Endodermal cell (in vitro differentiated cells): ENCODE measurements at regions not wholly inside any gene's neighbourhood (a gene's known extent, or its start where the extent isn't known, plus 50 kb on each side); places are given as distances from the start of the nearest gene placed in this dataset.

ENCODE experiments used
- DNase-seq: peaks from one replicate; pipeline ENCODE4 v3.0.0-alpha.2; 2017
- H3K27ac ChIP-seq: 2 replicates; pipeline ENCODE4 v1.5.1; 2013; ENCODE audit warnings: mild to moderate bottlenecking, low read depth, low read length, moderate library complexity
- H3K27me3 ChIP-seq: 2 replicates; pipeline ENCODE4 v1.6.1; 2013; ENCODE audit warnings: mild to moderate bottlenecking, low read length, moderate library complexity; ENCODE audit not compliant: insufficient read depth, control insufficient read depth, poor library complexity, severe bottlenecking
- H3K36me3 ChIP-seq: 2 replicates; pipeline ENCODE4 v1.7.0; 2013; ENCODE audit warnings: mild to moderate bottlenecking, low read length, moderate library complexity; ENCODE audit not compliant: control insufficient read depth, insufficient read depth
- H3K4me1 ChIP-seq: one replicate; pipeline ENCODE4 v1.7.0; 2013; ENCODE audit warnings: low read length; ENCODE audit not compliant: control insufficient read depth, insufficient read depth
- H3K4me3 ChIP-seq: 2 replicates; pipeline ENCODE4 v1.5.1; 2013; ENCODE audit warnings: mild to moderate bottlenecking, low read length, moderate library complexity
- H3K9ac ChIP-seq: 2 replicates; pipeline ENCODE4 v1.6.1; 2013; ENCODE audit warnings: mild to moderate bottlenecking, low read length, moderate library complexity; ENCODE audit not compliant: poor library complexity, severe bottlenecking; ENCODE audit errors: extremely low read depth
- H3K9me3 ChIP-seq: 2 replicates; pipeline ENCODE4 v1.6.1; 2013; ENCODE audit warnings: mild to moderate bottlenecking, low read length, moderate library complexity; ENCODE audit not compliant: control insufficient read depth
- H3K27ac Mint-ChIP-seq: 2 replicates; pipeline ENCODE4 v1.8.0; 2020; ENCODE audit warnings: mixed read lengths
- H3K27me3 Mint-ChIP-seq: 2 replicates; pipeline ENCODE4 v1.8.0; 2021; ENCODE audit warnings: mild to moderate bottlenecking, mixed read lengths; ENCODE audit not compliant: insufficient read depth
- H3K36me3 Mint-ChIP-seq: 2 replicates; pipeline ENCODE4 v1.8.0; 2020; ENCODE audit warnings: low read depth, mixed read lengths
- H3K4me1 Mint-ChIP-seq: 2 replicates; pipeline ENCODE4 v1.8.0; 2020; ENCODE audit warnings: mixed read lengths
- H3K4me3 Mint-ChIP-seq: 2 replicates; pipeline ENCODE4 v1.8.0; 2020; ENCODE audit warnings: mild to moderate bottlenecking, moderate library complexity, mixed read lengths
- H3K9me3 Mint-ChIP-seq: 2 replicates; pipeline ENCODE4 v1.8.0; 2020; ENCODE audit warnings: mild to moderate bottlenecking, mixed read lengths
- CTCF ChIP-seq: fragments of 200-600 bp; sonication (generic); conservative IDR thresholded peaks from 2 replicates; pipeline ENCODE4 v1.5.0; 2021; ENCODE audit warnings: antibody characterized with exemption, mild to moderate bottlenecking
- WGBS, 2 experiments: methylation state at CpG; one replicate each; pipeline versions ENCODE4 v1.1.5 to v1.1.7; 2013; ENCODE audit warnings: missing lambda C conversion rate in 2 of 2, mixed read lengths in 1 of 2; ENCODE audit not compliant: insufficient coverage in 1 of 2, insufficient read length in 1 of 2; 5-methylcytosine and 5-hydroxymethylcytosine counted together

- Mint-ChIP-seq H3K4me1 (no peaks in the 10 kb centered on the region), H3K36me3 (no peaks in the 10 kb centered on the region), H3K27ac (no peak overlapping the region), H3K9me3 (no peaks in the 10 kb centered on the region), H3K4me3 (no peak overlapping the region), H3K27me3 (no peaks in the 10 kb centered on the region)
- no peaks in the 10 kb centered on the region for H3K36me3 ChIP-seq
- H3K4me3 ChIP-seq: no peak overlapping the region
- no peak for DNase-seq
- H3K27me3 ChIP-seq: no peaks in the 10 kb centered on the region
- 89 to 94% methylated on average over 7 to 14 of the region's 14 CpGs for WGBS, 2 experiments
- no peaks in the 10 kb centered on the region for H3K9me3 ChIP-seq
- H3K4me1 ChIP-seq: no peaks in the 10 kb centered on the region
- no peak overlapping the region for H3K27ac ChIP-seq
- H3K9ac ChIP-seq: no peak overlapping the region
- no peak for TF ChIP-seq CTCF
These were observed 561.8 kb upstream of the MKI67 start for GRCh38 chr10:128687927-128688549.

- H3K27ac Mint-ChIP-seq: no peak overlapping the region
- TF ChIP-seq CTCF: no peak
- Histone ChIP-seq H3K27me3 (no peaks in the 10 kb centered on the region), H3K9me3 (no peaks in the 10 kb centered on the region), H3K27ac (no peak overlapping the region), H3K9ac (no peak overlapping the region), H3K4me1 (peaks cover 5% of the 10 kb centered on the region), H3K36me3 (no peaks in the 10 kb centered on the region), H3K4me3 (no peak overlapping the region)
- H3K36me3 Mint-ChIP-seq: no peaks in the 10 kb centered on the region
- WGBS, 2 experiments: 87 to 97% methylated on average over 4 to 5 of the region's 5 CpGs
- DNase-seq: no peak
- no peaks in the 10 kb centered on the region for H3K9me3 Mint-ChIP-seq
- H3K4me3 Mint-ChIP-seq: no peak overlapping the region
- H3K27me3 Mint-ChIP-seq: no peaks in the 10 kb centered on the region
- H3K4me1 Mint-ChIP-seq: peaks cover 12% of the 10 kb centered on the region
These were observed 563.4 kb upstream of the MKI67 start for GRCh38 chr10:128689667-128690066.

GRCh38 chr10:128693493-128694131 is 567.4 kb upstream of the MKI67 start:
- no peaks in the 10 kb centered on the region for H3K36me3 ChIP-seq
- H3K9ac ChIP-seq: no peak overlapping the region
- H3K27me3 Mint-ChIP-seq: no peaks in the 10 kb centered on the region
- no peak for TF ChIP-seq CTCF
- H3K4me3 ChIP-seq: no peak overlapping the region
- peaks cover 27% of the 10 kb centered on the region for H3K4me1 Mint-ChIP-seq
- H3K4me3 Mint-ChIP-seq: no peak overlapping the region
- 67 to 78% methylated on average over 6 to 11 of the region's 11 CpGs for WGBS, 2 experiments
- no peaks in the 10 kb centered on the region for H3K27me3 ChIP-seq
- DNase-seq: peak; percentile 73
- H3K36me3 Mint-ChIP-seq: no peaks in the 10 kb centered on the region
- H3K27ac Mint-ChIP-seq: peak overlapping the region; percentile 3
- H3K9me3 ChIP-seq: no peaks in the 10 kb centered on the region
- peaks cover 9% of the 10 kb centered on the region for H3K4me1 ChIP-seq
- H3K27ac ChIP-seq: no peak overlapping the region
- H3K9me3 Mint-ChIP-seq: no peaks in the 10 kb centered on the region
